K562 (cell line): ENCODE measurements at regions not wholly inside any gene's neighbourhood (a gene's known extent, or its start where the extent isn't known, plus 50 kb on each side); places are given as distances from the start of the nearest gene placed in this dataset.

ENCODE experiments used
- ATAC-seq: fragments of 200-7000 bp; cut with Tn5 transposase; 3 replicates; pipeline ENCODE4 v1.9.1; 2020; ENCODE audit warnings: moderate library complexity
- BruUV-seq: library from RNA; stranded (reverse); fragments of 400-500 nt; replicated peaks from 2 replicates; lab custom pipeline; 2021; lab: Mats Ljungman, UMichigan
- CTCF ChIA-PET: fragments of 300-600 bp; formaldehyde crosslinking; extraction: SDS; loops from one replicate; lab custom pipeline; 2021; ENCODE audit warnings: low intra/inter-chr PET ratio; lab: Yijun Ruan, JAX
- POLR2A ChIA-PET: fragments of 300-600, 350-650 bp; sonication (Branson Sonifier 250); formaldehyde crosslinking; extraction: SDS; loops from one replicate; lab custom pipeline; 2021; ENCODE audit warnings: antibody characterized with exemption, inconsistent platforms; lab: Yijun Ruan, JAX
- DNase-seq, 4 experiments: peaks; one replicate each; pipeline versions ENCODE4 v3.0.0 to v3.0.0-alpha.2; 2011 to 2018; ENCODE audit warnings: low spot score in 3 of 4, mixed read lengths in 3 of 4; ENCODE audit errors: extremely low read depth in 1 of 4
- FAIRE-seq: peaks from 2 replicates; lab custom pipeline; 2011; peaks lifted over from hg19 to GRCh38; lab: Jason Lieb, UNC
- H2AFZ ChIP-seq: 2 replicates; pipeline ENCODE4 v1.6.0; 2011; ENCODE audit warnings: low read depth, low read length, control low read depth, inconsistent platforms
- H3K27ac ChIP-seq: fragments of 200-600 bp; 3 replicates; pipeline ENCODE4 v1.8.0; 2011; ENCODE audit warnings: low read depth, mild to moderate bottlenecking, control low read depth, inconsistent platforms, low read length, moderate library complexity, mixed read lengths; ENCODE audit errors: extremely low read depth
- H3K27me3 ChIP-seq, 2 experiments: fragments of 300-600 bp in 1 of 2; 2 replicates in 1 of 2; 3 replicates in 1 of 2; pipeline versions ENCODE4 v1.6.0 to v1.8.0; 2011; ENCODE audit warnings: inconsistent platforms in 2 of 2, low read length in 2 of 2, mild to moderate bottlenecking in 1 of 2, mixed read lengths in 1 of 2, moderate library complexity in 1 of 2; ENCODE audit not compliant: control insufficient read depth in 2 of 2, insufficient read depth in 2 of 2
- H3K36me3 ChIP-seq: fragments of 300-600 bp; 3 replicates; pipeline ENCODE4 v1.8.0; 2011; ENCODE audit warnings: mild to moderate bottlenecking, low read length, inconsistent platforms; ENCODE audit not compliant: control insufficient read depth, insufficient read depth
- H3K4me1 ChIP-seq, 2 experiments: fragments of 200-600 bp in 1 of 2; replicated peaks in 1 of 2; 2 replicates in 1 of 2; 3 replicates in 1 of 2; pipeline versions ENCODE4 v1.5.1 to v1.8.0; 2011; ENCODE audit warnings: inconsistent platforms in 2 of 2, low read length in 2 of 2, mild to moderate bottlenecking in 1 of 2, mixed read lengths in 1 of 2, moderate library complexity in 1 of 2; ENCODE audit not compliant: control insufficient read depth in 2 of 2, insufficient read depth in 2 of 2
- H3K4me2 ChIP-seq: 2 replicates; pipeline ENCODE4 v1.6.1; 2011; ENCODE audit warnings: low read length, control low read depth, inconsistent platforms, mixed read lengths; ENCODE audit not compliant: insufficient read depth
- H3K4me3 ChIP-seq: fragments of 200-600 bp; sonication (generic), shearing (Covaris generic); 2 replicates; pipeline ENCODE4 v1.5.1; 2016; ENCODE audit warnings: control low read depth, inconsistent platforms
- H3K79me2 ChIP-seq: fragments of 200-600 bp; 3 replicates; pipeline ENCODE4 v1.8.0; 2011; ENCODE audit warnings: low read length, inconsistent platforms; ENCODE audit not compliant: control insufficient read depth, insufficient read depth
- H3K9ac ChIP-seq, 2 experiments: 2 replicates each; pipeline versions ENCODE4 v1.6.0 to v1.6.1; 2011; ENCODE audit warnings: low read depth in 2 of 2, low read length in 2 of 2, control low read depth in 1 of 2, inconsistent platforms in 1 of 2, mild to moderate bottlenecking in 1 of 2, mixed read lengths in 1 of 2; ENCODE audit not compliant: insufficient read depth in 1 of 2
- H3K9me1 ChIP-seq: one replicate; pipeline ENCODE4 v1.6.0; 2011; ENCODE audit warnings: inconsistent platforms, mild to moderate bottlenecking, low read length, moderate library complexity; ENCODE audit not compliant: control insufficient read depth, insufficient read depth
- H3K9me3 ChIP-seq: replicated peaks from 2 replicates; pipeline ENCODE4 v1.5.1; 2011; ENCODE audit warnings: low read depth, low read length, inconsistent platforms; ENCODE audit not compliant: control insufficient read depth, insufficient read depth
- H4K20me1 ChIP-seq: replicated peaks from 2 replicates; pipeline ENCODE4 v1.6.1; 2011; ENCODE audit warnings: low read length, inconsistent platforms, mixed read lengths; ENCODE audit not compliant: control insufficient read depth, insufficient read depth
- CBFB ChIP-seq: sonication (generic); formaldehyde crosslinking; IDR thresholded peaks from 2 replicates; pipeline ENCODE4 v1.4.0; 2020; ENCODE audit warnings: mild to moderate bottlenecking, missing genetic modification reagents
- FOSL1 ChIP-seq: fragments of 200-800 bp; sonication (Bioruptor generic); conservative IDR thresholded peaks from 2 replicates; pipeline ENCODE4 v1.6.1; 2016; ENCODE audit warnings: missing genetic modification characterization, missing compliant biosample characterization
- HMG20A ChIP-seq: fragments of 450-650 bp; formaldehyde crosslinking; conservative IDR thresholded peaks from 2 replicates; pipeline ENCODE4 v1.4.0; 2020; ENCODE audit warnings: mild to moderate bottlenecking, mixed read lengths
- KAT2B ChIP-seq: IDR thresholded peaks from one replicate; pipeline ENCODE4 v1.6.1; 2012; ENCODE audit warnings: low read depth, mild to moderate bottlenecking, control low read depth, inconsistent platforms, low read length, moderate library complexity
- POLR2AphosphoS2 ChIP-seq: IDR thresholded peaks from 2 replicates; pipeline ENCODE4 v1.6.1; 2012; ENCODE audit warnings: low read length, improper control_type of control experiment
- PREB ChIP-seq: sonication (generic); formaldehyde crosslinking; IDR thresholded peaks from 2 replicates; pipeline ENCODE4 v1.8.1; 2023; ENCODE audit warnings: mild to moderate bottlenecking, missing genetic modification reagents
- PTBP1 ChIP-seq: fragments of 200-400 bp; formaldehyde crosslinking; IDR thresholded peaks from 2 replicates; pipeline ENCODE4 v1.6.1; 2017; ENCODE audit warnings: low read depth, low read length
- RBM34 ChIP-seq: fragments of 200-400 bp; formaldehyde crosslinking; IDR thresholded peaks from 2 replicates; pipeline ENCODE4 v1.6.1; 2018; ENCODE audit warnings: low read length, borderline replicate concordance; ENCODE audit not compliant: insufficient read depth
- SP2 ChIP-seq: IDR thresholded peaks from 2 replicates; pipeline ENCODE4 v1.6.1; 2011; ENCODE audit warnings: mild to moderate bottlenecking, low read depth, low read length, moderate library complexity; ENCODE audit not compliant: poor library complexity, severe bottlenecking; ENCODE audit errors: extremely low read depth
- STAG1 ChIP-seq: sonication (generic); formaldehyde crosslinking; IDR thresholded peaks from 2 replicates; pipeline ENCODE4 v1.5.0; 2020; ENCODE audit warnings: missing genetic modification reagents, borderline replicate concordance
- THRAP3 ChIP-seq: fragments of 450-650 bp; IDR thresholded peaks from 2 replicates; pipeline ENCODE4 v1.6.1; 2016; ENCODE audit warnings: mild to moderate bottlenecking, inconsistent platforms, borderline replicate concordance
- ZNF133 ChIP-seq: fragments of 250-450 bp; sonication (Bioruptor Pico); IDR thresholded peaks from 2 replicates; pipeline ENCODE4 v1.4.0; 2020; ENCODE audit warnings: mild to moderate bottlenecking
- WGBS: fragments of 100-300 bp; shearing (Covaris generic); methylation state at CpG from one replicate; pipeline ENCODE4 v1.1.6; 2016; ENCODE audit warnings: low coverage, mixed read lengths; ENCODE audit not compliant: insufficient coverage; ENCODE audit errors: missing lambda C conversion rate; 5-methylcytosine and 5-hydroxymethylcytosine counted together
- in situ Hi-C: fragments of 300-500 bp; cut with MboI; formaldehyde crosslinking; loops from 4 replicates; pipeline ENCODE4 v1.15.0; 2018; ENCODE audit warnings: inconsistent platforms, mixed read lengths
- intact Hi-C: fragments of 100-400 bp; cut with micrococcal nuclease; formaldehyde crosslinking; loops from 2 replicates; pipeline ENCODE4 v1.14.2; 2022
- TF ChIP-seq, protein P1 (sequence below): fragments of 450-650 bp; formaldehyde crosslinking; IDR thresholded peaks from 2 replicates; pipeline ENCODE4 v1.4.0; 2022; ENCODE audit warnings: missing genetic modification characterization
- TF ChIP-seq, protein P2 (sequence below): fragments of 250-450 bp; sonication (Bioruptor Pico); IDR thresholded peaks from 2 replicates; pipeline ENCODE4 v1.4.0; 2020; ENCODE audit warnings: mild to moderate bottlenecking, moderate library complexity

GRCh38 chr11:116576526-116576925, 196.3 kb downstream of the BUD13 start:
- no peak overlapping the region for H3K27ac ChIP-seq
- no peak overlapping the region for H3K9ac ChIP-seq
- H3K27me3 ChIP-seq: peaks cover 16 to 32% of the 10 kb centered on the region in 2 experiments; a peak in 4 of 5 replicates
- no peak for TF ChIP-seq PREB (CRISPR knock-in tag)
- TF ChIP-seq THRAP3: no peak
- TF ChIP-seq, protein P1, sequence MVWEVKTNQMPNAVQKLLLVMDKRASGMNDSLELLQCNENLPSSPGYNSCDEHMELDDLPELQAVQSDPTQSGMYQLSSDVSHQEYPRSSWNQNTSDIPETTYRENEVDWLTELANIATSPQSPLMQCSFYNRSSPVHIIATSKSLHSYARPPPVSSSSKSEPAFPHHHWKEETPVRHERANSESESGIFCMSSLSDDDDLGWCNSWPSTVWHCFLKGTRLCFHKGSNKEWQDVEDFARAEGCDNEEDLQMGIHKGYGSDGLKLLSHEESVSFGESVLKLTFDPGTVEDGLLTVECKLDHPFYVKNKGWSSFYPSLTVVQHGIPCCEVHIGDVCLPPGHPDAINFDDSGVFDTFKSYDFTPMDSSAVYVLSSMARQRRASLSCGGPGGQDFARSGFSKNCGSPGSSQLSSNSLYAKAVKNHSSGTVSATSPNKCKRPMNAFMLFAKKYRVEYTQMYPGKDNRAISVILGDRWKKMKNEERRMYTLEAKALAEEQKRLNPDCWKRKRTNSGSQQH (CRISPR knock-in tag): no peak
- no peak for TF ChIP-seq ZNF133 (CRISPR knock-in tag)
- no peak for TF ChIP-seq CBFB (CRISPR knock-in tag)
- TF ChIP-seq KAT2B: no peak
- no peak for TF ChIP-seq SP2
- TF ChIP-seq STAG1 (CRISPR knock-in tag): no peak
- no peak for TF ChIP-seq POLR2AphosphoS2
- no peak for TF ChIP-seq RBM34
- TF ChIP-seq, protein P2, sequence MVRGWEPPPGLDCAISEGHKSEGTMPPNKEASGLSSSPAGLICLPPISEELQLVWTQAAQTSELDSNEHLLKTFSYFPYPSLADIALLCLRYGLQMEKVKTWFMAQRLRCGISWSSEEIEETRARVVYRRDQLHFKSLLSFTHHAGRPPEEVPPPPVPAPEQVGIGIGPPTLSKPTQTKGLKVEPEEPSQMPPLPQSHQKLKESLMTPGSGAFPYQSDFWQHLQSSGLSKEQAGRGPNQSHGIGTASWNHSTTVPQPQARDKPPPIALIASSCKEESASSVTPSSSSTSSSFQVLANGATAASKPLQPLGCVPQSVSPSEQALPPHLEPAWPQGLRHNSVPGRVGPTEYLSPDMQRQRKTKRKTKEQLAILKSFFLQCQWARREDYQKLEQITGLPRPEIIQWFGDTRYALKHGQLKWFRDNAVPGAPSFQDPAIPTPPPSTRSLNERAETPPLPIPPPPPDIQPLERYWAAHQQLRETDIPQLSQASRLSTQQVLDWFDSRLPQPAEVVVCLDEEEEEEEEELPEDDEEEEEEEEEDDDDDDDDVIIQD (CRISPR knock-in tag): no peak
- no peak for TF ChIP-seq FOSL1 (tag)
- no peak for TF ChIP-seq PTBP1
- no peak for TF ChIP-seq HMG20A
- ChIA-PET CTCF (no interaction called here), POLR2A (interaction anchor here (0.7 to 1.5 kb wide), 2 partner anchors 12 to 252 kb away, joined by 3 read pairs; no protein-coding TSS in a partner anchor)
- H3K9me3 ChIP-seq: no peaks in the 10 kb centered on the region
- H2AFZ ChIP-seq: no peak overlapping the region
- in situ Hi-C loops (no loop called here), intact Hi-C loops (no loop called here)
- DNase-seq: no peak
- no peak overlapping the region for H3K4me2 ChIP-seq
- no peak for ATAC-seq
- no peak for FAIRE-seq
- H3K4me1 ChIP-seq: peaks cover 0 to 6% of the 10 kb centered on the region in 2 experiments; a peak in 1 of 5 replicates
- no TSS peak for BruUV-seq
- H3K4me3 ChIP-seq: no peak overlapping the region
- H4K20me1 ChIP-seq: no peaks in the 10 kb centered on the region
- no peaks in the 10 kb centered on the region for H3K79me2 ChIP-seq
- H3K36me3 ChIP-seq: no peaks in the 10 kb centered on the region
- WGBS: 0% methylated on average over 2 of the region's 2 CpGs
- H3K9me1 ChIP-seq: no peaks in the 10 kb centered on the region
